Activated CD4-positive, alpha-beta T cell treated with anti-CD3 and anti-CD28 coated beads, Interleukin-2, amount 50 U/mL, for 1 hour (primary cell): ENCODE measurements at regions not wholly inside any gene's neighbourhood (a gene's known extent, or its start where the extent isn't known, plus 50 kb on each side); places are given as distances from the start of the nearest gene placed in this dataset.
"Not testable (repeated sequence)": the region's sequence is repeated elsewhere in the genome, so short reads cannot be mapped to it uniquely, and the experiment has no call there.

Experiments
- DNase-seq: peaks from one replicate; pipeline ENCODE4 v3.0.0-alpha.2; 2020

DNA sequence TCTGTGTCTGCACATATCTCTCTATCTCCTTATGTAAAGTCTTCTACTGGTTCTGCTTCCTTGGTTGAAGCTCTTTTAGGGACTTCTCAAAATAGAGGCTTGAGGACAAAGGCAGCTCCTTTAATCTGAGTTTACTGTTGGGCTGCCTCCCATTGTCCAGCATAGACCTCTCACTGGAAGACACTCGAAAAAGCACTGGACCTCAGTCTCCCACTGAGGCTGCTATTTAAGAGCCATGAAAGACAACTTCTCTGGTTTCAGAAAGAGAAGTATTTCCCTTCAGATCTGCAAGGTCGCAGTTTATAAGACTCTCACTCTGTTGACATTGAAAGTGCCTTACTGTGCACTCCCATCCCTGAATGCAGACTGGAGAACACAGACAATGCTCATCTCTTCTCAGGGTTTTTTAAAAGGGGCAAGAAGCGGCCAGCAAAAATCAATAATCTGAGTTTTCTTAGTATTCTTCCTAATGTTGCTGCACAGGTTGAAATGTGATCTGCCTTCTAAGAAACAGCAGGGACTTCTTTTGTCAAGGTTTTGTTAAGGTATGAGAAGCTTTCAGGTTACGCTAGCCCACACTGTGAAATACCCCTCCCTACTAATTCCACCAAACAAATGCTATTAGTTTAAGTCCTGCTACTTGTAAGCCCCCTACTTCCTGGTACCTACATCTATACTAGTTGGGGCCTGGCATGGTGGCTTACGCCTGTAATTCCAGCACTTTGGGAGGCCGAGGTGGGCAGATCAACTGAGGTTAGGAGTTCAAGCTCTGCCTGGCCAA is 450.0 kb upstream of the SLC10A2 start:
- DNase-seq: no peak

DNA sequence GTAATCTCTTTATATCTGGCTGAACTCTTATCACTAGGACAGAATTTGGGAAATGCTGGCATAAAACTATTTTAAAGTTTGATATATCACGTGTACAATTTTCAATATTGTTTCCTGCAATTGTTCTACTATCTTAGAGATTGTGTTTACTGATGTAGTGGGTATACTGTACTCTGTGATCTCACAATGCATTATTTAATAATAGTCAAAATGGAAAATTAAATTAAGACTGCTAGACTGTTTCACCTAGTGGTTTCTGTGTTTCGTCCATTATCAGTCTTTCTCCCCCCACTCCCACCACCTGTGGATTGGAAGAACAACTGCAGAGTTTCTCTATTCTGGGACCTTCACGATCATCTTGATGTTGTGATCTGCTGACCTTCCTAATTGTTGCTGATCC is 449.2 kb upstream of the SLC10A2 start:
- DNase-seq: no peak

DNA sequence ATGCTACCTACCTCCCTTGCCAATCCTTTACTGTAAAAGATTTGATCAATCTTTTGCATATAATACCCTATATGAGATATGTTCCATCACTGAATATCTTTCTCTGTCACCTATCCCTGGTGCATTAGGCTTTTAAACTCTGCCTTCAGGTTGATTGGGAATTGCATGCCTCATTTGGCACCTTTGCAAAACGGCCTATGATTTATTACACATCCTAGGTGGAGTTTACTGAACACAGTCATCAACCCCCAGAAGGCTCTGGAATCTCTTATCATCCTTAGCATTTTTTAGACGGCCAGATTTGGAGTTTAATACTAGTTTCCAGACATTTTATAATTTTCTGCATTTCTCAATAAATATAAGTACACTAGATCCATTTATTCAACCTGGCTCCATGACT is 448.4 kb upstream of the SLC10A2 start:
- no peak for DNase-seq

DNA sequence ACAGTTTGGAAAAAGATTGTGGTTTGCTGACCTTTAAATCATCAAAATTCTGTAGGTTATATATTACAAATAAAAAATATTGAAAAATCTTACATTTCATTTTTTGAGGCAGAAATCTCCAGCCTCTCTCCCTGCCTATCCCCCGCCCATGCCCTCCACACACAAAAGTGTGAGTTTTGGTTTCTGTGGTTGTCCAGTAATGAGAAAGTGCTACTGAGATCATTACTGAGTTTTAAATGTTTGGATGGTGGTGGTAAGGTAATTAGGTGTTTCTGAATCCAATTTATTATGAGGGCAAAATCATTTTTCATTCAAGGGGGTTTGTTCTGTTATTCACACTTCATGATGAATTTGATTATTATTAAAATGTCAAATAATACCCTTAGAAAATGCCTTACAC is 448.0 kb upstream of the SLC10A2 start:
- no peak for DNase-seq

DNA sequence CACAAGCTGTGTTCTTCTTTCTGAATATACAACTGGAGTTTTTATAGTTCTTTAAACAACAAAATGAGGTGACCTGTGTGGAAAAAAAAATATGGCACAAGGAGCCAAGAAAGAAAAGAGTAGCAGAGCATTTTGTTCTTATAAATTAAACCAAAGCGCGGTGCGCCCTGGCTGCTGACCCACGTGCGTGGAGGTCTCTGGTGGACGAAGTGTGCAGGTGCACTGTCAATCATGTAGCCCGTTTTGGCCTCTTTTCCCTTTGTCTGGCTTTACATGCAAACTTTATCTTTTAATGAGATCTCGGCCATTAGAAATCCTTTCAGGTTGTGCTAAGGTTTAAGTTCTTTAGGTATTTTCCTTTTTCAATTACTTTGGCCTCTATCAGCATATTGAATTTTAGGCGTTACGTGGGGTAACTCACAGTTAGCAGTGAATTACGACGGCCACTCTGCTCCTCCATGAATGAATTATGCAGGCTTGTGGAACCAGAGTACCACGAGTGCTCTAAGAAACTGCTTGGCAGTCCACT is 443.9 kb upstream of the SLC10A2 start:
- no peak for DNase-seq

DNA sequence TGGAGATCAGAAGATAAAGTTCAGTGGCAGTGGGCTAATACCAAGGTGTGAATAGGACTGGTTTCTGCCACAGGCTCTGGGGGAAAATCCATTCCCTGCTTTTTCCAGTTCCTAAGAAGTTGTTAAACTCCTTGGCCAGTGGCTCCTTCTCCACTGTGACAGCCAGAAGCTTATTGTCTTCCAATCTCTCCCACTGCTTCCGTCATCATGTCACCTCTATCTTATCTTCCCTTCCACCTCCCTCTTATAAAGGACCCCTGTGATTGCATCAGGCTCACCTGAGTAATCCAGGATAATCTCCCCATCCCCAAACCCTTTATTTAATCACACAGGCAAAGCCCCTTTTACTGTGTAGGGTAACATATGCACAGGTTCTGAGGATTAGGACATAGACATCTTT is 431.2 kb upstream of the SLC10A2 start:
- no peak for DNase-seq

DNA sequence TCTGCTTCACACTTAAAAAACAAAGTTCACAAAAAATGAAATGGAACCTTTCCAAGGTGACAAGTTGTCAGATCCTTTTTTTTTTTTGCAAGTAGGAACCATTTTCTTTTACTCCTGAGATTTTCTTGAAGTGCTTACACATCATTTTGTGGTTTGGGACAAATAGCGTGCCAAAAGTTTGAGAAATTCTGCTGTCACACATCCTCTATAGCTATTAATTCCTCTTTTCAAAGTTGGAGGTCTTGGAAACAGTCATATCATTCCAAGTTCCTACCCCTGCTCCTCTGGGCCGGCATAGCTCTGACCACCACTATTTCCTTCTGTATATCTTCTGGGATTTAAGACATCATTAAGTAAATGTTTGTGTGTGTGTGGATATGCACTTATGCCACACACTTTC is 421.6 kb upstream of the SLC10A2 start:
- DNase-seq: no peak

DNA sequence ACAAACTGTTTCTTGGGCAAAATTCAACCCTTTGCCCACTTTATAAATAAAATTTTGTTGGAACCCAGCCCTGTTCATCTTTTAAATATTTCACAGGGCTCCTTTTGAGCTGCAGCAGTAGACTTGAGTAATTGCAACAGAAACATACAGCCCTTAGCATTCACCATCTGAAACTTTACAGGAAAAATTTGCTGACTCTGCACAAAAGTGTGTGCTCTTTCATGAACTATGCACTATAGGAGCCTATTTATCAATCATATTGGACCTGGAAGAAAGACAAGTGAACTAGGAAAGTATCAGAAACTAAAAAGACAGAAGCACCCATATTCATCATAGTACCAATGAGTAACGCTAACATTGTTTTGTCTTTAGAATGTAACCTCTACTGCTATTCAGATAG is 406.9 kb upstream of the SLC10A2 start:
- DNase-seq: no peak

DNA sequence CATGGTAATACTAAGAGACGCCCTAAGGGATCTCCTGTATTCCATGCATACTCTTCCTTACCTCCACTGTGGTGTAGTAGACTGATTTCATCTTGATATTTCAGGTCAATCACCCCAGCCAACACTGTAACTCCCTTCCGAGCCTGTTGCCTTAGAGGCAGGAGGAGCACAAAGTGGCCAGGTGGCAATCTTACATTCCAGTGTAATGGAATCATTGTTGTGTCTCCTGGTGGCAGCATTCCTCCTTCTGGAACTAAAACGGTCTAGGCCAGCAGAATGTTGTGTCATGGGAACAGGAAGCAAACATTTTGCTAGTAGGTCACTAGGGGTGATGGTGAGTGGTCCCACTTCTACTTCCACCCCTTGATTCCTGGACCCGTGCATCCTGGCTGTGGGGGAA is 405.7 kb upstream of the SLC10A2 start:
- DNase-seq: no peak

DNA sequence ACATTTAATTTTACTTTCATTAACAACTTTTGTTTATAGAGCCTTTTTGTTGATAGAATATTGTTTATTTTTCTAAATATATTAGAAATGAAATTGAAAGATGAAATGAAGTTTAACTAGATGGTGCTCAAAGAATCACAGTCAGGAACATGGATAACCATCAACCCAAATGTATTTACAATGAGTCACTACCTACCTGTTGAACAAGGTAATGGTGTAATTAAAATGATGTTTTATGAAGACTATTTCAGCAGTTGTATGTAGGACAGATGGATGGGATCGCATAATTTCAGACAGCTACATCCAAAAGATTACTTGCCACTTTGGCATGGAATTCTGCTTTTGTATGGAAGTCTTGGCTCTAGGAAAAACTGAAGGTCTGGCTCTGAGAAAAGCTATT is 403.6 kb upstream of the SLC10A2 start:
- no peak for DNase-seq

DNA sequence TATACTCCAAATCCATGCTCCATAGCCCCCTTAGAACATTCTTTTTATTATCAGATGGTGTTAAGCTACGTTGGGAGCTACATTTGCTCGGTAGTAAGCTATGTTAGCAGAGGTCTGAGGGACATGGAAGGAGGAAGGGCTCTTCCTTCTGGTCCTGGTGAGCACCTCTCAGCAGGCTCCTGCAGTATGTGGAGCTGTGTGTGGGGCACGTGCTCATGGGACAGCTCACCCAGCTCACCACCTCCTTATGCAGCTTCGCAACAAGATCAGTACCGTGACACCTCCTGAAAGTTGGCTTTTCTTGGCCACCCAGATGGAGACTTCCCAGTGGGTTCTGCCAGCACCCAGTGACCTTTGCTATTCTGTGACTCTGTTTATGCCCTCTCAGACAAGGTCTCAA is 400.5 kb upstream of the SLC10A2 start:
- DNase-seq: no peak

DNA sequence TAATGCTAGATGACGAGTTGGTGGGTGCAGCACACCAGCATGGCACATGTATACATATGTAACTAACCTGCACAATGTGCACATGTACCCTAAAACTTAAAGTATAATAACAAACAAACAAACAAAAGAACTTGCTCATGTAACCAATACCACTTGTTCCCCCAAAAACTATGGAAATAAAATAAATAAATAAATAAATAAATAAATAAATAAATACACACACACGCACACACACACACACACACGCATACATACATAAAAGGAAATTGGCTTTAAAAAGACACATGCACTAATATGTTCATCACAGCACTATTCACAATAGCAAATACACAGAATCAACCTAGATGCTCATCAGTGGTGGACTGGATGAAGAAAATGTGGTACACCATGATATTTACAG is 394.0 kb upstream of the SLC10A2 start:
- DNase-seq: not testable (repeated sequence)

DNA sequence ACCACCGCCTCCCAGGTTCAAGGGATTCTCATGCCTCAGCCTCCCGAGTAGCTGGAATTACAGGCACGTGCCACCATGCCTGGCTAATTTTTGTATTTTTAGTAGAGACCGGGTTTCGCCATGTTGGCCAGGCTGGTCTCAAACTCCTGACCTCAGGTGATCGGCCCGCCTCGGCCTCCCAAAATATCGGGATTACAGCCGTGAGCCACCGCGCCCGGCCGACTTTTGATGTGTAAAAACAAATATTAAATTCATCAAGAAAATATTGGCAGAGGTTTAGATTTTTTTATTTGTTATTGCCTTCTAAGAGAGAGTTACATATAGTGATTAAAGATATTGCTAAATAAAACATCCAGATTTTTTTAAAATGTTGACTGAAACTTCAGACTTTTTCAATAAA is 390.8 kb upstream of the SLC10A2 start:
- DNase-seq: not testable (repeated sequence)

DNA sequence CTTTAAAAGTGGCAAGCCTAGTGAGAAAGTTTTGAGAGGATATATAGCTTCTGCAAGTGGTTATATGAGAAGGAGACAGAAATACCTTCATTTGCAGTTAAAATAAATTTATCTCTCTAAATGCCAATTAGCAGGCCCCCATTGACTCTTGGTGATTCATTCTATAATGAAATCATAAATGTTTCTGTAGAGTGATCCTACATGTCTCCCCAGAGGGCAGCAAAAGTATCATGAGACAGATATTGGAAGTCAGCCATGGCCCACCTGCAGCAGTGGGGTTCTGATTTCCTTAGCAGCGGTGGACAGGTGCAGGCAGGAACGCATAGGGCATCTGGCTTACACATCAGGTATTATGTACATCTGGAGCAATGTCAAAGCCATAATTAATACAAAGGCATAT is 385.4 kb upstream of the SLC10A2 start:
- DNase-seq: no peak

DNA sequence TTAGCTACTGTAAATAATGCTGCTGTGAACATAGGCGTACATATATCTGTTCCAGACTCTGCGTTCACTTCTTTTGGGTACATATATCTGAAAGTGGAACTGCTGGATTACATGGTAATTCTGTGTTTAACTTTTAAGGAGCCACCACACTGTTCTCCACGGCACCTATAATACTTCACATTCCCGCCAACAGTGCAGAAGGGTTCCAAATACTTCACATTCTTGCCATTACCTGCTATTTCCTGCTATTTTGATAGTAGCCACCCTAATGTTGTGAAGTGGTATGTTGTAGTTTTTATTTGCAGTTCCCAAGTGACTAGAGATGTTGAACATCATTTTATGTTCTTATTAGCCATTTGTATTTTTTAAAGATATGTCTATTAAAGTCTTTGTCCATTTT is 377.4 kb upstream of the SLC10A2 start:
- no peak for DNase-seq

DNA sequence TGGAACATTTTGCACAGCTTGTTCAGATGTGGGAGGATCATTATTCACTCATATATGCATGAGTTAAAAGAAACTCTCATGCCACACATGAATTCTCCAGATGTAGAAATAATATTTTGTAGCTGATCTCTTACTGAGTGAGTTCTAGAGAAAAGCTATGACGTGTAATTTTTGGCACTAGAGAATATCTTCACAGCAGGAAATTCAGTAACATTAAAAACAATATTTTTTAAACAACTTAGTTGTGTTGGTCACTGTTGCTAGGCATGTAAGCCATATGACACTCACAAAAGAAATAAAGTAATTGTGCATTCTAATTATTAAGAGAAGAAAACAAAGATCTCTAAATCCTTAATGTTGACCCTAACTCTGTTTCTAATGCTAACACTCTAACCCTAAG is 371.4 kb upstream of the SLC10A2 start:
- no peak for DNase-seq

DNA sequence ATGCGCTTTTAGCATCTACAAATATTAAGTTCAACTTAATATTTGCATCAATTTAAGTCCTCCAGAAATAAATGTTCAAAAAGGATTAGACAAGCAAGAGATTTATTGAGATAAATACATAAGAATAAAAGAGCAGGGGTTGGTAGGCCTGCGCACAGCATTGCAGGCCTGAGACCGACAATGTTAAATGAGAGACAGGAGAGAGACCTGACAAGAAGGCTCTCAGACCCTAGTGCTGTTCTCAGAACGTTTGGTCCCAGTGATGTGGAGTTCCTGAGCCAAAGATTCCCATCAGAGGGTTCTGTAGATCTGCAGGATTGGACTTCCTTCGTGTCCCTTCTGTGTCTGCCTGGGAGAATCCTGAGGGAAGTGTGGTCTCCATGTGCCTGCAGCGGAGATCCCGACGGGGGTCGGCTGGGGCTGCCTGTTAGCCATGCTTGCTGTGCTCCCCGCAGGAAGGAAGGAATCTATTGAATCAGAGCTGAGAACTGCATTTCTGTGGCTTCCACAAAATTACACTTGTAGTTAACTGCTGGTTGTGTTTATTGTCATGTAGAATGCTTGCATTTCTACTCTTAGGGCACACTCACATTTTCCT is 369.9 kb upstream of the SLC10A2 start:
- no peak for DNase-seq

DNA sequence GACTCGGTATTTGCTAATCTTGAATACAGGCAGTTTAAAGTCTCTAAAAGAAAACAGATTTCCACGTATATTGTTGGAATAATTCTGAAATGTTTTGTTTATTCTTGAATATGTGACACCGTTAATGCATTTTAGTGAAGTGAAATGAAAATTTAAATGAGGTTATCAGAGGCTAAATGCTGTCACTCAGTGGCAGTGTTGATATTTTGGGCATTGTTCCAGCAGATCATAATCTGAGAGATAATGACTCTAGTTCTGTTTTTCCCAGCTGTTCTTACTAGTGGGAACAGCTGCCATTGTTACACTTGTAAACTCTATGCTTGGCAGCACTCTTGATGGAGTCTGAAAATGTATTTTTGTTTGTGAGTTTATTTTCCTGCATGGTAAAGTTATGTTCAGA is 365.6 kb upstream of the SLC10A2 start:
- DNase-seq: no peak

DNA sequence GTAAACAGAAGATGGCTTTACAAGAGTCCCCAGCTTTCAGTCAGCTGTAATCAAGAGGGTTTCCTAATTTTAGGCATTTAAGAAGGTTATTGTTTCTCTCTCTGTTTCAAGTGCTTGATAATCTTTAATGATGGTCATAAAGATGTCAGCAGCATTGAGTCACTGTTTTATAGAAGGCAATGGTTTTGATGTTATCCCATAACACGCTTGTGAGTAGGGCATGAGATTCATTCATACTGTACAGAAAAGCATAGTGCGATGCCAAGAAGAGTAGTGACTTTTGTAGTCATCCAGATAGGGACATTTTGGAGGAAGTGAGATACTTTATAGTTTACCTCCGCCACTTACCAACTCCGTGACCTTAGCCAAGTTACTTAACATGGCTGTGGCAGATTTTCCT is 364.2 kb upstream of the SLC10A2 start:
- DNase-seq: no peak

DNA sequence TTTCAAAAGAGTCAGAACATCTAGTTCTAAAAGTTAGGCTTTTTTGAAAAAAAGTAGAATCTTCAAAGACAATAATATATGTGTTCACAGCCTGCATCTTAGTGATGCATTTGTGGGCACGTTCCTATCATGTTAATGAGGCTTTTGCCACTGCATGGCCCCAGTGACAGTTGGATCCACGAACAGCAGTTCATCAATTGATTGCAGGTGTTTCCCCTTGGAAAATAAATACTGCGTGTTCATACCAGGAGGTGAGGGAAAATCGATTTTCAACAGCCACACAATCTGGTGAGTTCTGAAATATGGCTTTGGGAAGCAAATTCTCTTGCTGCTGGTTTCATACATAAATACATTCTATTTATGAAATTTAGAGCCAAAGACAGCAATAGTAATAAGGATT is 343.8 kb upstream of the SLC10A2 start:
- DNase-seq: no peak

DNA sequence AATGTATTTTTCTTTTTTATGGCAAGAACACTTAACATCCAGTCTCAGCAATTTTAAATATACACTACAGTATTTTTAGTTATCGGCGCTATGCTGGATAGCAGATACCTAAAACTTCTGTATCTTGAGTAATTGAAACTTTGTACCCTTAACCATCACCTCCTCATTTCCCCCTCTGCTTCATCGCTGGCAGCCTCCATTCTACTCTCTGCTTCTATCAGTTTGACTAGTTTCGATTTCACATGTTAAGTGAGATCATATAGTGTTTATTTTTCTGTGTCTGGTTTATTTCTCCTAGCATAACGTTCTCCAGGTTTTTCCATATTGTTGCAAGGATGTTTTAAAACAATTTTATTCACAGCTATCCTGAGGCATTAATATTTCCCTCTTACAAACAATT is 340.8 kb upstream of the SLC10A2 start:
- no peak for DNase-seq

DNA sequence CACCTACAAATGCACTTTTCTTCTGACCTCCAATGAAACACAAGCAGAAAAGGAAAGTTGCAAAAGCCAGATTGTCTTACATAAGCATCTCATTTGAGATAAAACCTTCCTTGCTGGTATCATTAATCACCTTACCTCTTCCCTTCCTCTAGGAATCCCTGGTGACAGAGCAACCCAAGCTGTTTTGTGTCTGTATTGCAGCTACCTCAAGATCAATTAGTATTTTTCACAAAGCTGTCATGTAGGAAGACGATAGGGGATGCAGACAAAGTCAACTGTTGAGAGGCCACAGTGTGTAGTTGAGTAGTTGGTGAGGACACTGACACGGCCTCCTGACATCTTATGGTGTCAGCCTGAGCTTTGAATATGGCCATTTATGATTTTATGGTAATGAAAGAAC is 339.1 kb upstream of the SLC10A2 start:
- DNase-seq: no peak

DNA sequence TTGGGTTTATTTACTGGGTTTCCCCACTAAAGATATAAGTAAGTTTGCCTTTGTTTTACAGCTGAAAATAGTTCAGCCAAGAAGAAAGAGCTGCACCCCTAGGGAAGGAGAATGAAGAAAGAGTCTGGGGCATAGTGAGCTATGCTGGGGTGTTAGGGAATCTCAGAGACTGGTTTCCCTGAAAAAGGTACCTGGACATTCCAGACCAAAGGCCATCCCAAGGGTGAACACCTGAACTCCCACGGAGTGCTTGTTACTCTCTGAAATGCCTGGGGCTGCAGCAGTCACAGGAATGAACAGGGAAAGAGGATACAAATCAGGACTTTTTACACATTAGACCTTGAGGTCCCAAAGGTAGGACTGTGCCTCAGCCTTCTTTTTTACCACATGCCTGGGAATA is 337.6 kb upstream of the SLC10A2 start:
- no peak for DNase-seq

DNA sequence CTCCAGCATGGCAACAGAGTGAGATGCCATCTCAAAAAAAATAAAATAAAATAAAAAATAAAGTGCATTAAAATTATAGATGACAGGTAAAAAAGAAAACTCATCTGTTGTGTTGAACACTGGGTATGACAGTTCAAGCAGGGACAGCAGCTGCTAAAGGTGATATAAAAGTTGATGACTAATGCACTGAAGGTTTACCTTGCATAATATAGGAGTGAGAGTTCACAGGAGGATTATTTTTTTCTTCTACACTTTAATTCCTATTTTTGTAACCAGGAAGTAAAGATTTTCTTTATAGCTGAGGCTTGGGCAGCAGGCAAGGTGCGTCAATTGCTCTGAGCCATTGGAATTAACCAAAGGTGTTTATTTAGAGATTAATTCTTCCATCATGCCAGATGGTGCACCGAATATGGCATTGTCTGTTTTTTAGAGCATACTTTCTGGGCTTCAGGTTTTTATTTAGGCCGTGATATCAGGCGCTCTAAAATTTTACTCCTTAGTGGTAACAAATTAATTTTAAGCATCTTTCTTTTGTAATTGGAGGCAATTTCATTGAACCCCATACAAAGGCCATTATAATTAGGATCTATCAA is 337.0 kb upstream of the SLC10A2 start:
- DNase-seq: no peak
